ENCODE measurements at regions not wholly inside any gene's neighbourhood (a gene's known extent, or its start where the extent isn't known, plus 50 kb on each side); places are given as distances from the start of the nearest gene placed in this dataset.
"Not testable (repeated sequence)": the region's sequence is repeated elsewhere in the genome, so short reads cannot be mapped to it uniquely, and the experiment has no call there.

GRCh38 chr6:146980900-146981329 is 223.3 kb upstream of the STXBP5 start:
- DNase-seq (ENCODE audit: low read depth in 2 of 3, low spot score in 2 of 3), result no peak

- DNase-seq (ENCODE audit: low read depth in 2 of 3, low spot score in 2 of 3), result no peak
These were observed 222.2 kb upstream of the STXBP5 start for GRCh38 chr6:146981981-146982380.

- DNase-seq (ENCODE audit: low read depth in 2 of 3, low spot score in 2 of 3), result no peak
These were observed 219.8 kb upstream of the STXBP5 start for GRCh38 chr6:146984251-146984924.

GRCh38 chr6:146985111-146985510 is 219.1 kb upstream of the STXBP5 start:
- DNase-seq (ENCODE audit: low read depth in 2 of 3, low spot score in 2 of 3), result no peak

GRCh38 chr6:146985966-146986365 is 218.3 kb upstream of the STXBP5 start:
- no peak for DNase-seq (ENCODE audit: low read depth in 2 of 3, low spot score in 2 of 3)

GRCh38 chr6:146987938-146988337 is 216.3 kb upstream of the STXBP5 start:
- DNase-seq (ENCODE audit: low read depth in 2 of 3, low spot score in 2 of 3), result not testable (repeated sequence)

- DNase-seq (ENCODE audit: low read depth in 2 of 3, low spot score in 2 of 3), result no peak
These were observed 214.4 kb upstream of the STXBP5 start for GRCh38 chr6:146989860-146990259.

- no peak for DNase-seq (ENCODE audit: low read depth in 2 of 3, low spot score in 2 of 3)
These were observed 213.9 kb upstream of the STXBP5 start for GRCh38 chr6:146990284-146990683.

GRCh38 chr6:146990821-146991798 is 213.1 kb upstream of the STXBP5 start:
- DNase-seq (ENCODE audit: low read depth in 2 of 3, low spot score in 2 of 3), result no peak

GRCh38 chr6:146997062-146997461 is 207.2 kb upstream of the STXBP5 start:
- DNase-seq (ENCODE audit: low read depth in 2 of 3, low spot score in 2 of 3), result peak in 2 of 3 donors; percentile 17 to 31

GRCh38 chr6:146999766-147000165 is 204.5 kb upstream of the STXBP5 start:
- no peak for DNase-seq (ENCODE audit: low read depth in 2 of 3, low spot score in 2 of 3)

GRCh38 chr6:147000545-147001488 is 203.4 kb upstream of the STXBP5 start:
- DNase-seq (ENCODE audit: low read depth in 2 of 3, low spot score in 2 of 3), result no peak

GRCh38 chr6:147001621-147002020 is 202.6 kb upstream of the STXBP5 start:
- no peak for DNase-seq (ENCODE audit: low read depth in 2 of 3, low spot score in 2 of 3)

GRCh38 chr6:147003186-147003585 is 201.0 kb upstream of the STXBP5 start:
- DNase-seq (ENCODE audit: low read depth in 2 of 3, low spot score in 2 of 3), result no peak

GRCh38 chr6:147005499-147005898 is 198.7 kb upstream of the STXBP5 start:
- no peak for DNase-seq (ENCODE audit: low read depth in 2 of 3, low spot score in 2 of 3)

GRCh38 chr6:147007441-147007840 is 196.8 kb upstream of the STXBP5 start:
- DNase-seq (ENCODE audit: low read depth in 2 of 3, low spot score in 2 of 3), result no peak

GRCh38 chr6:147009358-147009757 is 194.9 kb upstream of the STXBP5 start:
- no peak for DNase-seq (ENCODE audit: low read depth in 2 of 3, low spot score in 2 of 3)

GRCh38 chr6:147015674-147016073 is 188.5 kb upstream of the STXBP5 start:
- no peak for DNase-seq (ENCODE audit: low read depth in 2 of 3, low spot score in 2 of 3)

- DNase-seq (ENCODE audit: low read depth in 2 of 3, low spot score in 2 of 3), result no peak
These were observed 187.8 kb upstream of the STXBP5 start for GRCh38 chr6:147016440-147016839.

GRCh38 chr6:147017153-147017552 is 187.1 kb upstream of the STXBP5 start:
- DNase-seq (ENCODE audit: low read depth in 2 of 3, low spot score in 2 of 3), result no peak

GRCh38 chr6:147019001-147019400 is 185.2 kb upstream of the STXBP5 start:
- no peak for DNase-seq (ENCODE audit: low read depth in 2 of 3, low spot score in 2 of 3)

All from hematopoietic multipotent progenitor cell (in vitro differentiated cells).